GM23338 (cell line): ENCODE measurements at regions not wholly inside any gene's neighbourhood (a gene's known extent, or its start where the extent isn't known, plus 50 kb on each side); places are given as distances from the start of the nearest gene placed in this dataset.

Experiments
- ATAC-seq: fragments of 200-7000 bp; cut with Tn5 transposase; 3 replicates; pipeline ENCODE4 v1.9.1; 2020
- DNase-seq: peaks from one replicate; pipeline ENCODE4 v3.0.0-alpha.2; 2015; ENCODE audit warnings: low spot score
- H2AFZ ChIP-seq: fragments of 200-600 bp; sonication (generic); 2 replicates; pipeline ENCODE4 v1.8.0; 2016; ENCODE audit warnings: antibody characterized with exemption, mild to moderate bottlenecking, moderate library complexity
- H3F3A ChIP-seq: fragments of 200-600 bp; sonication (generic); replicated peaks from 2 replicates; pipeline ENCODE4 v1.8.0; 2017; ENCODE audit warnings: antibody characterized with exemption, mixed run types, low read depth
- H3K27ac ChIP-seq: fragments of 200-600 bp; sonication (generic); 2 replicates; pipeline ENCODE4 v1.6.1; 2016; ENCODE audit warnings: low read depth
- H3K27me3 ChIP-seq: fragments of 200-600 bp; sonication (generic); 2 replicates; pipeline ENCODE4 v1.8.0; 2016; ENCODE audit warnings: mild to moderate bottlenecking, mixed run types, moderate library complexity; ENCODE audit not compliant: insufficient read depth
- H3K36me3 ChIP-seq: fragments of 200-600 bp; sonication (generic); 2 replicates; pipeline ENCODE4 v1.8.0; 2016; ENCODE audit warnings: mild to moderate bottlenecking; ENCODE audit not compliant: insufficient read depth
- H3K4me1 ChIP-seq: fragments of 200-600 bp; sonication (generic); 2 replicates; pipeline ENCODE4 v1.8.0; 2016; ENCODE audit warnings: mild to moderate bottlenecking, moderate library complexity; ENCODE audit not compliant: insufficient read depth
- H3K4me2 ChIP-seq: fragments of 200-600 bp; sonication (generic); 2 replicates; pipeline ENCODE4 v1.7.1; 2017; ENCODE audit warnings: mixed run types
- H3K4me3 ChIP-seq: fragments of 200-600 bp; sonication (generic); 2 replicates; pipeline ENCODE4 v1.6.1; 2016; ENCODE audit warnings: mixed run types
- H3K79me2 ChIP-seq: fragments of 200-600 bp; sonication (generic); replicated peaks from 2 replicates; pipeline ENCODE4 v1.8.0; 2017; ENCODE audit warnings: mild to moderate bottlenecking; ENCODE audit not compliant: insufficient read depth
- H3K9me2 ChIP-seq: fragments of 200-600 bp; sonication (generic); 2 replicates; pipeline ENCODE4 v1.8.0; 2017; ENCODE audit not compliant: insufficient read depth
- H4K20me1 ChIP-seq: fragments of 200-600 bp; sonication (generic); replicated peaks from 2 replicates; pipeline ENCODE4 v1.8.0; 2017; ENCODE audit warnings: mild to moderate bottlenecking; ENCODE audit not compliant: insufficient read depth
- H3K27ac Mint-ChIP-seq: 2 replicates; pipeline ENCODE4 v1.8.0; 2020; ENCODE audit warnings: inconsistent platforms, mild to moderate bottlenecking, moderate library complexity, mixed read lengths
- H3K27me3 Mint-ChIP-seq: 3 replicates; pipeline ENCODE4 v1.8.0; 2022; ENCODE audit warnings: low read depth, mild to moderate bottlenecking, moderate library complexity, mixed read lengths, inconsistent platforms; ENCODE audit not compliant: insufficient read depth, poor library complexity
- H3K36me3 Mint-ChIP-seq: 3 replicates; pipeline ENCODE4 v1.8.0; 2021; ENCODE audit warnings: low read depth, mild to moderate bottlenecking, inconsistent platforms, moderate library complexity, mixed read lengths
- H3K4me1 Mint-ChIP-seq: 3 replicates; pipeline ENCODE4 v1.8.0; 2020; ENCODE audit warnings: mild to moderate bottlenecking, inconsistent platforms, mixed read lengths
- H3K4me3 Mint-ChIP-seq: 3 replicates; pipeline ENCODE4 v1.8.0; 2021; ENCODE audit warnings: moderate library complexity, mild to moderate bottlenecking, inconsistent platforms, mixed read lengths
- H3K9me3 Mint-ChIP-seq: 3 replicates; pipeline ENCODE4 v1.8.0; 2020; ENCODE audit warnings: moderate library complexity, mild to moderate bottlenecking, inconsistent platforms, mixed read lengths
- CREB1 ChIP-seq: fragments of 250-450 bp; sonication (Bioruptor Pico); IDR thresholded peaks from 2 replicates; pipeline ENCODE4 v1.5.0; 2020; ENCODE audit warnings: low read depth, mild to moderate bottlenecking, moderate library complexity
- STAT1 ChIP-seq: IDR thresholded peaks from one replicate; pipeline ENCODE4 v1.6.1; 2016; ENCODE audit warnings: antibody characterized with exemption; ENCODE audit not compliant: unreplicated experiment
- ZNF331 ChIP-seq: fragments of 250-450 bp; sonication (Bioruptor Pico); IDR thresholded peaks from 2 replicates; pipeline ENCODE4 v1.5.0; 2020; ENCODE audit warnings: low read depth, mild to moderate bottlenecking, moderate library complexity
- TF ChIP-seq, protein P1 (sequence below): IDR thresholded peaks from 2 replicates; pipeline ENCODE4 v1.6.1; 2016; ENCODE audit warnings: antibody characterized with exemption
- TF ChIP-seq, protein P2 (sequence below): IDR thresholded peaks from one replicate; pipeline ENCODE4 v1.6.1; 2018; ENCODE audit warnings: antibody characterized with exemption; ENCODE audit not compliant: unreplicated experiment
- TF ChIP-seq, protein P3 (sequence below): fragments of 250-450 bp; sonication (Bioruptor Pico); IDR thresholded peaks from 2 replicates; pipeline ENCODE4 v1.5.0; 2020; ENCODE audit warnings: mild to moderate bottlenecking, moderate library complexity
- TF ChIP-seq, protein P4 (sequence below), 2 experiments: fragments of 200-600 bp in 1 of 2; sonication (generic) in 1 of 2; conservative IDR thresholded peaks; 2 replicates each; pipeline versions ENCODE4 v1.5.1 to v1.6.1; 2016 to 2017; ENCODE audit warnings: antibody characterized with exemption in 2 of 2, low read depth in 2 of 2, mild to moderate bottlenecking in 2 of 2, moderate library complexity in 1 of 2

DNA sequence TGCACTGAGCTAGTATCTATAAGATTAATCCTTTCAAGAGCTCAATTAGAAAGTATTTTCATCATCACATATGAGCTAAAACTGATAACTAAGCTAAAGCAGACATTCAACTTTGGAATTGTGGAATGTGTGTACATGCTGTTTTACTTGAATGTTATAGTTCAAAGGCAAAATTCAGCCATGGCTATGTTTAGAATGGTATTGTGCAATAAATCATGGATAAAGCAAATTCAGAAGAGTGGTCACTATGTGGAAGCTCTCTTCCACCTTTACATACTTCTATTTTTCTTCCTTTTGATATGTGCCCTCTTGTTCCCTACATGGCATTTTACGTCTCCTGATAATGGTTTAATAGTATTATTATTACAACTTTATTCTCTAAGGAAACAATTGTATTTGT is 1366.3 kb upstream of the LRRTM1 start:
- no peak overlapping the region for H3K4me3 ChIP-seq
- H3K79me2 ChIP-seq: no peaks in the 10 kb centered on the region
- Mint-ChIP-seq H3K4me3 (no peak overlapping the region), H3K4me1 (no peaks in the 10 kb centered on the region; the same call in 2 of the 3 replicates), H3K27me3 (no peaks in the 10 kb centered on the region), H3K27ac (no peak overlapping the region), H3K9me3 (no peaks in the 10 kb centered on the region), H3K36me3 (no peaks in the 10 kb centered on the region)
- H3K4me1 ChIP-seq: no peaks in the 10 kb centered on the region
- no peaks in the 10 kb centered on the region for H3K9me2 ChIP-seq
- no peak overlapping the region for H3K4me2 ChIP-seq
- H3K27ac ChIP-seq: no peak overlapping the region
- no peak for DNase-seq
- no peaks in the 10 kb centered on the region for H3F3A ChIP-seq
- no peaks in the 10 kb centered on the region for H3K27me3 ChIP-seq
- H3K36me3 ChIP-seq: no peaks in the 10 kb centered on the region
- no peak for TF ChIP-seq CREB1 (CRISPR knock-in tag)
- TF ChIP-seq STAT1: no peak
- no peak for TF ChIP-seq ZNF331 (CRISPR knock-in tag)
- TF ChIP-seq, protein P1, sequence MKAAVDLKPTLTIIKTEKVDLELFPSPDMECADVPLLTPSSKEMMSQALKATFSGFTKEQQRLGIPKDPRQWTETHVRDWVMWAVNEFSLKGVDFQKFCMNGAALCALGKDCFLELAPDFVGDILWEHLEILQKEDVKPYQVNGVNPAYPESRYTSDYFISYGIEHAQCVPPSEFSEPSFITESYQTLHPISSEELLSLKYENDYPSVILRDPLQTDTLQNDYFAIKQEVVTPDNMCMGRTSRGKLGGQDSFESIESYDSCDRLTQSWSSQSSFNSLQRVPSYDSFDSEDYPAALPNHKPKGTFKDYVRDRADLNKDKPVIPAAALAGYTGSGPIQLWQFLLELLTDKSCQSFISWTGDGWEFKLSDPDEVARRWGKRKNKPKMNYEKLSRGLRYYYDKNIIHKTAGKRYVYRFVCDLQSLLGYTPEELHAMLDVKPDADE: no peak
- TF ChIP-seq, protein P2, sequence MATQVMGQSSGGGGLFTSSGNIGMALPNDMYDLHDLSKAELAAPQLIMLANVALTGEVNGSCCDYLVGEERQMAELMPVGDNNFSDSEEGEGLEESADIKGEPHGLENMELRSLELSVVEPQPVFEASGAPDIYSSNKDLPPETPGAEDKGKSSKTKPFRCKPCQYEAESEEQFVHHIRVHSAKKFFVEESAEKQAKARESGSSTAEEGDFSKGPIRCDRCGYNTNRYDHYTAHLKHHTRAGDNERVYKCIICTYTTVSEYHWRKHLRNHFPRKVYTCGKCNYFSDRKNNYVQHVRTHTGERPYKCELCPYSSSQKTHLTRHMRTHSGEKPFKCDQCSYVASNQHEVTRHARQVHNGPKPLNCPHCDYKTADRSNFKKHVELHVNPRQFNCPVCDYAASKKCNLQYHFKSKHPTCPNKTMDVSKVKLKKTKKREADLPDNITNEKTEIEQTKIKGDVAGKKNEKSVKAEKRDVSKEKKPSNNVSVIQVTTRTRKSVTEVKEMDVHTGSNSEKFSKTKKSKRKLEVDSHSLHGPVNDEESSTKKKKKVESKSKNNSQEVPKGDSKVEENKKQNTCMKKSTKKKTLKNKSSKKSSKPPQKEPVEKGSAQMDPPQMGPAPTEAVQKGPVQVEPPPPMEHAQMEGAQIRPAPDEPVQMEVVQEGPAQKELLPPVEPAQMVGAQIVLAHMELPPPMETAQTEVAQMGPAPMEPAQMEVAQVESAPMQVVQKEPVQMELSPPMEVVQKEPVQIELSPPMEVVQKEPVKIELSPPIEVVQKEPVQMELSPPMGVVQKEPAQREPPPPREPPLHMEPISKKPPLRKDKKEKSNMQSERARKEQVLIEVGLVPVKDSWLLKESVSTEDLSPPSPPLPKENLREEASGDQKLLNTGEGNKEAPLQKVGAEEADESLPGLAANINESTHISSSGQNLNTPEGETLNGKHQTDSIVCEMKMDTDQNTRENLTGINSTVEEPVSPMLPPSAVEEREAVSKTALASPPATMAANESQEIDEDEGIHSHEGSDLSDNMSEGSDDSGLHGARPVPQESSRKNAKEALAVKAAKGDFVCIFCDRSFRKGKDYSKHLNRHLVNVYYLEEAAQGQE: no peak
- TF ChIP-seq, protein P3, sequence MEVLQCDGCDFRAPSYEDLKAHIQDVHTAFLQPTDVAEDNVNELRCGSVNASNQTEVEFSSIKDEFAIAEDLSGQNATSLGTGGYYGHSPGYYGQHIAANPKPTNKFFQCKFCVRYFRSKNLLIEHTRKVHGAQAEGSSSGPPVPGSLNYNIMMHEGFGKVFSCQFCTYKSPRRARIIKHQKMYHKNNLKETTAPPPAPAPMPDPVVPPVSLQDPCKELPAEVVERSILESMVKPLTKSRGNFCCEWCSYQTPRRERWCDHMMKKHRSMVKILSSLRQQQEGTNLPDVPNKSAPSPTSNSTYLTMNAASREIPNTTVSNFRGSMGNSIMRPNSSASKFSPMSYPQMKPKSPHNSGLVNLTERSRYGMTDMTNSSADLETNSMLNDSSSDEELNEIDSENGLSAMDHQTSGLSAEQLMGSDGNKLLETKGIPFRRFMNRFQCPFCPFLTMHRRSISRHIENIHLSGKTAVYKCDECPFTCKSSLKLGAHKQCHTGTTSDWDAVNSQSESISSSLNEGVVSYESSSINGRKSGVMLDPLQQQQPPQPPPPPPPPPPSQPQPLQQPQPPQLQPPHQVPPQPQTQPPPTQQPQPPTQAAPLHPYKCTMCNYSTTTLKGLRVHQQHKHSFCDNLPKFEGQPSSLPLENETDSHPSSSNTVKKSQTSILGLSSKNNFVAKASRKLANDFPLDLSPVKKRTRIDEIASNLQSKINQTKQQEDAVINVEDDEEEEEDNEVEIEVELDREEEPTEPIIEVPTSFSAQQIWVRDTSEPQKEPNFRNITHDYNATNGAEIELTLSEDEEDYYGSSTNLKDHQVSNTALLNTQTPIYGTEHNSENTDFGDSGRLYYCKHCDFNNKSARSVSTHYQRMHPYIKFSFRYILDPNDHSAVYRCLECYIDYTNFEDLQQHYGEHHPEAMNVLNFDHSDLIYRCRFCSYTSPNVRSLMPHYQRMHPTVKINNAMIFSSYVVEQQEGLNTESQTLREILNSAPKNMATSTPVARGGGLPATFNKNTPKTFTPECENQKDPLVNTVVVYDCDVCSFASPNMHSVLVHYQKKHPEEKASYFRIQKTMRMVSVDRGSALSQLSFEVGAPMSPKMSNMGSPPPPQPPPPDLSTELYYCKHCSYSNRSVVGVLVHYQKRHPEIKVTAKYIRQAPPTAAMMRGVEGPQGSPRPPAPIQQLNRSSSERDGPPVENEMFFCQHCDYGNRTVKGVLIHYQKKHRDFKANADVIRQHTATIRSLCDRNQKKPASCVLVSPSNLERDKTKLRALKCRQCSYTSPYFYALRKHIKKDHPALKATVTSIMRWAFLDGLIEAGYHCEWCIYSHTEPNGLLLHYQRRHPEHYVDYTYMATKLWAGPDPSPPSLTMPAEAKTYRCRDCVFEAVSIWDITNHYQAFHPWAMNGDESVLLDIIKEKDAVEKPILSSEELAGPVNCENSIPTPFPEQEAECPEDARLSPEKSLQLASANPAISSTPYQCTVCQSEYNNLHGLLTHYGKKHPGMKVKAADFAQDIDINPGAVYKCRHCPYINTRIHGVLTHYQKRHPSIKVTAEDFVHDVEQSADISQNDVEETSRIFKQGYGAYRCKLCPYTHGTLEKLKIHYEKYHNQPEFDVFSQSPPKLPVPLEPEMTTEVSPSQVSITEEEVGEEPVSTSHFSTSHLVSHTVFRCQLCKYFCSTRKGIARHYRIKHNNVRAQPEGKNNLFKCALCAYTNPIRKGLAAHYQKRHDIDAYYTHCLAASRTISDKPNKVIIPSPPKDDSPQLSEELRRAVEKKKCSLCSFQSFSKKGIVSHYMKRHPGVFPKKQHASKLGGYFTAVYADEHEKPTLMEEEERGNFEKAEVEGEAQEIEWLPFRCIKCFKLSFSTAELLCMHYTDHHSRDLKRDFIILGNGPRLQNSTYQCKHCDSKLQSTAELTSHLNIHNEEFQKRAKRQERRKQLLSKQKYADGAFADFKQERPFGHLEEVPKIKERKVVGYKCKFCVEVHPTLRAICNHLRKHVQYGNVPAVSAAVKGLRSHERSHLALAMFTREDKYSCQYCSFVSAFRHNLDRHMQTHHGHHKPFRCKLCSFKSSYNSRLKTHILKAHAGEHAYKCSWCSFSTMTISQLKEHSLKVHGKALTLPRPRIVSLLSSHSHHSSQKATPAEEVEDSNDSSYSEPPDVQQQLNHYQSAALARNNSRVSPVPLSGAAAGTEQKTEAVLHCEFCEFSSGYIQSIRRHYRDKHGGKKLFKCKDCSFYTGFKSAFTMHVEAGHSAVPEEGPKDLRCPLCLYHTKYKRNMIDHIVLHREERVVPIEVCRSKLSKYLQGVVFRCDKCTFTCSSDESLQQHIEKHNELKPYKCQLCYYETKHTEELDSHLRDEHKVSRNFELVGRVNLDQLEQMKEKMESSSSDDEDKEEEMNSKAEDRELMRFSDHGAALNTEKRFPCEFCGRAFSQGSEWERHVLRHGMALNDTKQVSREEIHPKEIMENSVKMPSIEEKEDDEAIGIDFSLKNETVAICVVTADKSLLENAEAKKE: no peak
- TF ChIP-seq, protein P4, sequence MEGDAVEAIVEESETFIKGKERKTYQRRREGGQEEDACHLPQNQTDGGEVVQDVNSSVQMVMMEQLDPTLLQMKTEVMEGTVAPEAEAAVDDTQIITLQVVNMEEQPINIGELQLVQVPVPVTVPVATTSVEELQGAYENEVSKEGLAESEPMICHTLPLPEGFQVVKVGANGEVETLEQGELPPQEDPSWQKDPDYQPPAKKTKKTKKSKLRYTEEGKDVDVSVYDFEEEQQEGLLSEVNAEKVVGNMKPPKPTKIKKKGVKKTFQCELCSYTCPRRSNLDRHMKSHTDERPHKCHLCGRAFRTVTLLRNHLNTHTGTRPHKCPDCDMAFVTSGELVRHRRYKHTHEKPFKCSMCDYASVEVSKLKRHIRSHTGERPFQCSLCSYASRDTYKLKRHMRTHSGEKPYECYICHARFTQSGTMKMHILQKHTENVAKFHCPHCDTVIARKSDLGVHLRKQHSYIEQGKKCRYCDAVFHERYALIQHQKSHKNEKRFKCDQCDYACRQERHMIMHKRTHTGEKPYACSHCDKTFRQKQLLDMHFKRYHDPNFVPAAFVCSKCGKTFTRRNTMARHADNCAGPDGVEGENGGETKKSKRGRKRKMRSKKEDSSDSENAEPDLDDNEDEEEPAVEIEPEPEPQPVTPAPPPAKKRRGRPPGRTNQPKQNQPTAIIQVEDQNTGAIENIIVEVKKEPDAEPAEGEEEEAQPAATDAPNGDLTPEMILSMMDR (conservative IDR thresholded peaks at IDR 0.05; ENCODE audit: low read depth in 2 of 2): no peak
- H4K20me1 ChIP-seq: no peaks in the 10 kb centered on the region
- no peak for ATAC-seq
- H2AFZ ChIP-seq: no peak overlapping the region
